DMS79 treated with DMSO at 0.1 percent for 48 hours (cell line): ENCODE measurements at regions not wholly inside any gene's neighbourhood (a gene's known extent, or its start where the extent isn't known, plus 50 kb on each side); places are given as distances from the start of the nearest gene placed in this dataset.

ENCODE experiments used
- DNase-seq: peaks from one replicate; lab custom pipeline; 2025; lab: John Stamatoyannopoulos, UW

DNA sequence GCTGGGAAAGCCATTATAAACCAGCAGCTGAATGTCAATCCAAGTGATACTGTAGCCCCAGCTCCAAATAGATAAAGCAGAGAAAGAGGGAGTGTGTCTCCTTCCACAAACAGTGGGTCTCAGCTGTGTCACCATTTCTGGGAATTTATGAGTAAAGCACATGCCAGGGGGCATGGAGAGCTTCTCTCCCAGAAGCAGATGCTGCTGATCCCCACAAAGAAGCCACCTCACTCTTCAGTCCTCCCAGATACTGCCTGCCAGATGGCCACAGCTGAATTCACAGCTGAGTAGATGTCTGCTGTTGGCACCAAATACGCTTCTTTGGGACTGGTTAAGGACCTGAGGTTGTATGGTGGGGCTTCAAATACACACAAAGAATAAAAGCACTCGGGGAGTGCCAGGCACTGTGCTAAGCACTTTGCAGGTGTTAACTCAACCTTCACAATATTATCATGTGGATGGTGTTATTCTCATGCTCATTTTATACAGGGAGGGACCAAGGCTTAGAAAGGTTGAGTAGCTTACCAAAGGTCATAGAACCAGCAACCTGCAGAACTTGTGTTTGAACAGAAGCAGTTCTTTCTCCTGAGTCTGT, 298.3 kb downstream of the CDH11 start:
- DNase-seq: no peak

DNA sequence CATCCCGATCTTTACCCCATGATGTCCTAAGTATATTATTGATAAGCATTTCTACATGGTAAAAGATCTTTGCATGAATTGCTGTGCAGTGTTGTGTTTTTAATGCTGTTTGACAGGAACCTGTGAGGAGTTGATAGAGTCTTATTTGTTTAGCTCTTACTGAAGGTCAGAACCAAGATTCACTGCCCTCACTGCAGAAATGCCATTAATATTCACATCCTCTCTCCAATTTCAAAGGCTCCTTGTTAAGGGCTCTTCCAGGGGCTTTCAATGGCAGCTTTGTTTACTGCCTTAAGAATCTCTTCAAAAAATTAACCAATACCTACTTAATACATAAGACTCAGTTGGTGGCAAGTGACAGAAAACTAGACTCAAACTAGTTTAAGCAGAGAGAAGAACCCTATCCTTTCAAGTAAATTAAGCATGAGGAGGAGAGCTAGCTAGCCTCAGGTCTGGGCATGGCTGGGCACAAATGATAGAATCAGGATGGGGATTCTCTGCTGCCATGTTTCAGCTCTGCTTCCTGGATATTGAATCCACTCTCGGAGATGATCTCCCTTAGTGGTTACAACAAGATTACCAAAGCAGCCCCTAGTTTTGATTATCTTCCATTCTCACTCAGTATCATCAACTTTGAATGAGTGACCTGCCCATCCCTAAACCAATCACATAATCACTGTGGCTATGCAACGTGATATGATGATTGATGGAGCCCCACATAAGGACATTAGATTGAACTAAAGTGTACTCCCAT, 311.8 kb downstream of the CDH11 start:
- DNase-seq: no peak

DNA sequence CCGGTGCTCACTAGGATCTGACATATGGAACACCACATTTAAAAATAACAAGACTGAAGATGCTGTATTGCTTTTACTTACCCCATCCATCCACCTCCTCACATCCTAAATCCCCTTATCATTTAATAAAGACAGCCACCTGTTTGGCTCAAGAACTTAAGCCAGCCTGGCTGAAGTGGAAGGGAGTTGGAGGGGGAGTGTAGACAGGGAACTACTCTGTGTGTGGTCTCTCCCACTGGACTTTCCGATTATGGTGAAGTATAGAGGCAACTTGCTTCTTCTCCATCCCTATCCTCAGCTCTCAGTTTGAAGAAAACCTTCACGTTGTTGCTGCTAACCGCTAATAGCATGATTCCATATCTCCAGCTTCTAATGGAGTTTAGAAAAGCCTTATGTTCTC, 313.4 kb downstream of the CDH11 start:
- DNase-seq: no peak

DNA sequence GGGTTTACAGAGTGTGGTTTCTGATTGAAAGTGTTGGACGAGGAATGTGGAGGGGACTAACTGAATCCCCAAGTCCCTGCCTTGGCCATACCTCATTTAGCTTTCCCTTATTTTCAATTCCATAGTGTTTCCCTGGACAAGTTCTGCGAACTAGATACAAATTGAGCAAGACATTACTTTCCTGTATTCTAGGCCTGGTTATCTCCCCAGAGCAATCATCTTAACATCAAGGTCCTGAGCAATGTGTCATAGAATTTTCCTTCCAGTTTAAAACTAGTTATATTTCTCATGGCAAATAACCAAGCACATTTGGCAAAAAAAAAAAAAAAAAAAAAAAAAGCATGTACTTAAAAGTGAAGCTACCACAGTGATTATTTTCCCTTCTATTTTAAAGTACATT, 330.1 kb downstream of the CDH11 start:
- DNase-seq: no peak

DNA sequence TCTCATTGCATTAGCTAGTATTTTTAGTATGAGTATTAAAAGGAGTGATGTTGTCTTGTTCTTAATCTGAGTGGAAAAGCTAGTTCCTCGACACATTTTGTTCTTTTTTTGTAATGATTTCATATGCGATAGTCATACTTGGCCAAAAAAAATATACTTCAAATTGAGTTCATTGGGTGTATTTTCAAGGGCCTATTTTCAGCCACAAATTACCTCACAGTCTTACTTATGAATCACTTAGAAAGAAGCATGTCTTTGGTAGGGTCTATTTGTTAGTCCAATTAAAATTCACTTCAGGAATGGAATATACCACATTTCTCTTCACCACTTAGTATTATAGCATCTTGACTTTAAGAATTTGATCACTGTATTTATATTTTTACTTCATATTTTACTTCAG, 337.2 kb downstream of the CDH11 start:
- DNase-seq: no peak

DNA sequence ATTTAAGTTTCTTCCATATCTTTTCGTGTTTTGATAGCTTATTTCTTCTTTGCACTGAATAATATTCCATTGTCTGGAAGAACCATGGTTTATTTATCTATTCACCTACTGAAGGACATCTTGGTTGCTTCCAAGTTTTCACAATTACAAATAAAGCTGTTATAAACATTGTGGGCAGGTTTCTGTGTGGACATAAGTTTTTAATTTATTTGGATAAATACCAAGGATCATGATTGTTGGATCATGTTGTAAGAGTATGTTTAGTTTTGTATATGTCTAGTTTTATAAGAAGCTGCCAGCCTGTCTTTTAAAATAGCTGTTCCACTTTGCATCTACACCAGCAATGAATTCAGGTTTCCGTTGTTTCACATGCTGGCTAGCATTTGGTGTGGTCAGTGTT, 339.4 kb downstream of the CDH11 start:
- no peak for DNase-seq

DNA sequence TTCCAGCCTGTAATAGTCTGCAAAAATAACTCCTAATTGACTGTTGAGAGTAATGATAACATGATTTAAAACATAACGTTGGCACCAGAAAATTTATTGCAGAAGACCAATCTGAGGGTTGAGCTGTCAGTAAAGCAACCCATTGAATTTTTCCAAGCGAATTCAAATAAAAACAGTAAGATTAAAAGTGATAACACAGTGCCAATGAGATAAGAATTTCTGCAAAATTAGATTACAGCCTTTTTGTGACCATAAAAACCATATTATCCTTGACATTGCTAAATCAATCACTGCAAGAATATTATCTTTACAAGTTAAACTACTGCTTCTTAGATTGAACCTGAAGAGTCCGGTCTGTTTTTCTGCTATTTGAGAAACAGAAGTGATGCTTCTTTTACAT, 341.4 kb downstream of the CDH11 start:
- DNase-seq: no peak

DNA sequence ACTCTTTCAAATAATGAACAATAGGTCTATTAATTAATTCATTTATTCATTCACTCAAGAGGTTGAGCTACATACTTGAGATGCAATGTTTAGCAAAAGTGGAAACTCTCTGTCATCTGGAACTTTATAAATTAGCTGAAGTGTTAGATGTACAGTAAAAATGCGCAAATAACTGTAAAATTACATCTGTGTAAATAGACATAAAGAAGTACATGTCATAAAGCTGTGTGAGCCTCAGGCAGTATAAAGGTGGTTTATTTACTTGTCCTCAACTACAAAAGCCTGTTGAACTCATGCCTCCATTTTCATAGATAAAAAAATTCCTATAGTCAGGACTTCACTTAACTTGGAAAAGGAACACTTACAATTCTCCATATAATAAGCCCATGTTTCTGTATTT, 343.1 kb downstream of the CDH11 start:
- no peak for DNase-seq

DNA sequence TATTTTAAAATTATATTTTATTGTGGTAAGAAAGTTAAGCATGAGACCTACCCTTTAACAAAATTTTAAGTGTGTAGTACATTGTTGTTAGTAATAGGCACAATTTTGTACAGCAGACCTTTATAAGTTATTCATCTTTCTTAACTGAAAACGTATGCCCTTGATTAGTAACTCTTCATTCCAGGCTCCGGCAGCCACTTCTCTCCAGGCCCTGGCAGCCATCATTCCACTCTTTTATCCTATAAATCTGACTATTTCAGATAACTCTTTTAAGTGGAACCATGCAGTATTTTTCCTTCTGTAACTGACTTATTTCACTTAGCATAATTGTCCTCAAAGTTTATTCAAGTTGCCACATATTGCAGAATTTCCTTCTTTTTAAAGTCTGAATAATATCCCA, 348.2 kb downstream of the CDH11 start:
- DNase-seq: no peak

DNA sequence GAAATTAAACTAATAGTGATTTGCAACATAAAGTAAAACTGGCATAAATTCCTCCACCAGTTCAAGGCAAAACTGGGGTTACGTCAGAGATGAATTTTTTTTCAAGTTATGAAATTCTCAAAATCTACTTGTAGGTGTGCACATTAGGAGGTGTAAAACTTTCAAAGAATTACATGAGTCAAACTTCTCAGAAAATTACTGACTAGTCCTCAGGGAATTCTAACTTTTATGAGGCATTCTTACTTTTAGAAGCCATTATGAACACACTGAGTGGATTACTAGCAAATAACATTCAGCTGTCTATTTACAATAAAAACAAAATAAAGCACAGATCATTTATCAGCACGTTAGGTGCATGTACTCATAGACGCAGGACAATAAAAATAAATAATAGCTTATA, 348.7 kb downstream of the CDH11 start:
- DNase-seq: no peak

DNA sequence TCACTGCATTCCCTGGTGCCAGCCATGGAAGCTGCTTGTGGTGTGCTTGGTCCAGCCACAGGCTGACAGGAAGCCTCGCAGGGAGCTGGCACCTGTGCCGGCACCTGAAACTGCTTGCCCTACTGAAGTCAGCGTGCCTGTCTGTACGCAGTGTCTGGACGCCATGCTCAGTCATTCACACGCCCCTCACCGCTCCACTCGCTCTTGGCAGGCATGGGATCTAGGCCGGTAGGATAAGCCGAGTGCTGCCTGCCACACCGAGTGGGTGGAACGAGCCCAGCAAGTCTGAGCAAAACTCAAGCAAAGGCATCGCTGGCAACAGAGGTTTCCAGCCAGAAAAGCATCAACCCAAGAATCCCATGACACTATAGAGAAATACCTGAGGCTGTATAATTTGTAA, 350.6 kb downstream of the CDH11 start:
- DNase-seq: no peak

DNA sequence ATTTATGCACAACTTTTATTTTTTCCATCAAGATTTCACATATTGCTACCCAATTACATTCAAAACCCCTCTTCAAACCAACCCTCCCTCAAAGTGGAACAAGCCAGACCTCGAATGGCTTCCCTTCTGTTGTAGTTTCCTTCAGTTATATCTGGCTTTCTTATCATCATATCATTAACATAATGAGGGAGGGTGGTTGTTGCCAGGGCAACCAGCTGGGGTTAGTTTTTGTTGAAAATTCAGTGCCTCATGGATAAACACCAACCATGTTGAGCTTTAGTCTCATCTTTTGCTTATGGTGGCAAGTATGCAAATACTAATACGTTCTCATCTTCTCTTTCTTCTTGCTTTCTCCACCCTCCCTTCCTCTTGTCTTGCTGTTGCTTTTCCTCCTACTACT, 359.7 kb downstream of the CDH11 start:
- DNase-seq: no peak

DNA sequence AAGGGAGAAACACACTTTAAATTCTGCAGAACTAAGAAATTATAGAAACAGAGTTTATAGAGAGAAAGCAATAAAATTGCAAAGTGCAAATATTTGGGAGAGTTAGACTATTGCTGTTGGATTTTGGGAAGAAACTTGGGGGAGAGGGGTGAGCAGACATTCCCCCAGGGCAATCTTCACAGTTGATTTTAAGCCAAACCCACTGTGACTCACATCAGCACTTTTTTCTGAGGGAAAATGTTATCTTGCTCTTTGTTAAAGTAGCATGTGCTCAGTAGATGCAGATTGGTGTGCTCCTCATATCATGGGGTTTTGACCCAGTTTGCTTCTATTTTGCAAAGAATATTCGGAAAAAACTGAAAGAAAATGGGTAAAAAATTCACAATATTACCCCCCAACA, 367.6 kb downstream of the CDH11 start:
- DNase-seq: no peak

DNA sequence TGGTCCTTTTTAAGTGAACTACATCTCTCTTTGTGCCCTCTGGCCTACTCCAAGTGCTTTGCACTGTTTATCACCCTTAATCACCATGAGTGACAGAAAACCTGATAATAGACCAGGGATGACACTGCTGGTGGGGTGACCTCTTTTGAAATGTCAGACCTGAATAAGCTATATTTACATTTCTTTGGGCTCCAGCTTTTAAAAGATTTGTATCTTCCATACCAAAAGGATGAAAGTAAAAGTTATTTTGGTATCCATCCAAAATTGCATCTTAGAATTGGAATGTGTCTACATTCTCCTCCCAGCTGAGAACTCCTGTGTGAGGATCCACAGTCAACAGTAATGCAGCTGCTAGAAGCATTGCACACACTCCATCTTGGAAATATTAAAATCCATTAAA, 370.0 kb downstream of the CDH11 start:
- no peak for DNase-seq

DNA sequence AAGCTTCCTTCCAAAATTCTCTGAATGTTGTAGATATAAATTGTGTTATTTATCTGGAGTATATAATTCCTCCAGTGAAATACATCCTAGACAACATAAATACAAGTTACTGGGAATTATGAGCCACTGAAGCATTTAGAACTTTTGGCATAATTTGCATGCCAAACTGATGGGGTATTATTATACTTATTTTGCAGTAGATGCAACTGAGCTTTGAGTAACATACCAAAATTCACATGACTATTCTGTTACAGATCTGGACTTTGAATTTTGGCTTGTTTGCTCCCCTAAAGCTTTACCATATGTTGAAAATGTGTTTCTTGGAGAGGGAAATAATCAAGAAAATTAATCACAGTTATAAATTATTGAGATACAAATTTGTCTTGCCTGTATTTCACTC, 372.5 kb downstream of the CDH11 start:
- no peak for DNase-seq

DNA sequence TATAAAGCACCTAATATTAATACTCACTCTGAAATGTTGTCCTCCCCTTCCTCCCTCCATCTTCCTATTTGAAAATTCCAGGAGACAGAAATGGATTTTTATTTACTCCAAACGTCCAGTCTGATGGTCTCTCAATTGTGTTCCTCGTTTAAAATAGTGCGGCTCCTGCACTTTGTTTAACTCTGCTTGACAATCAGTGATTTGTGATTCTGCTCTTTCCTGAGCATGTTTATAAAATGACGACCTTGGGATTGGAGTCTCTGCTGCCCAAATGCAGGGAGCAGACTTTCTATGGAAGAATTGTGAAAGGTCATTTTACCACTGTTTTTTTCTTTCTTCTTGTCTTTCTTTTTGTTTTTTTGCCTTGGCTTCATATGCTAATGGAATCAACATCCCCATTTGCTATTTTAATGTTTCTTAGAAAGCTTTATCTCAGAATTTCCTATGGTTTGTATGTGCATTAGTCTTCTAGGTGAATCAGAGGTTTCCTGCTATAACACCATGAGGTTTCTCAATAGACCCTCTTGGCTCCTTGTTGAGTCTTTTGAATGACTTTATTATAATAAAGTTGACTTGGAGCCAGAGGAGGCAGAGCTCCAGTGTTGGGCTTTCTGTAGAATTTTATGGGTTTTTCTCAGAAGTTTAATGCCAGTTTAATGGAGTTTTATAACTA, 376.5 kb downstream of the CDH11 start:
- DNase-seq: no peak

DNA sequence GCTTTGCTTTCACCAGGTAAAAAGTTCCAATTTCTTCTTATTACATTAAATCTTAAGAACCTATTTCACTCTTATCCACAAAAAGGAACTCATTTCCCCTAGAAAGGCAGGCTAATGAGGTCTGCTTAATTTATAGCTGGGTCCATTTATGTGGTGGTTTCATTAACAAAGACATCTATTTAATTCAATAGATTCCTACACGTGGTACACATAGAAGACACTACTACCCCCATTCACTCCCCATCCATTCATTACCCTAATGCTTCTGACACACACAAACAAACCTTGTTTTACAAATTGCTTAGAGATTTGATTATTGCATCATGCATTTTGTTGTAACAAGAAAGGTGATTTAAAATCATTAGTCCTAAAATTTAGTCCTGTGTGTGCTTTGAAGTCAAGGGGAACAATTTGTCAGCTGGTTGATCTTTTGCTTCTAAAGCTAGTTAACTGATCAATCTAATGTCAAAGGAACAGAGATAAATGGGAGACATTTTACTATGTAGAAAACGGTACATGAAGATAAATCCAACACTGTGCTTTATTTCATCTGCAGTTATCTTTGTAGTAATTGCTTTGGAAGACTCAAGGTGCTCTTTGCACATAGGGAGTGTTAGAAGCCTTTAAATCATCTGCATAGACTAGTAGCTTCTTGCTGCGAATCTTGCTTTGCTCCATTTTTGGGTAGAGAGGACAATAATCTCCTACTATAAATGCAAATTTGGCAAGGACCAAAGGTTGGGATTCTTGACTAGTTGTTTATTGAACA, 379.2 kb downstream of the CDH11 start:
- no peak for DNase-seq

DNA sequence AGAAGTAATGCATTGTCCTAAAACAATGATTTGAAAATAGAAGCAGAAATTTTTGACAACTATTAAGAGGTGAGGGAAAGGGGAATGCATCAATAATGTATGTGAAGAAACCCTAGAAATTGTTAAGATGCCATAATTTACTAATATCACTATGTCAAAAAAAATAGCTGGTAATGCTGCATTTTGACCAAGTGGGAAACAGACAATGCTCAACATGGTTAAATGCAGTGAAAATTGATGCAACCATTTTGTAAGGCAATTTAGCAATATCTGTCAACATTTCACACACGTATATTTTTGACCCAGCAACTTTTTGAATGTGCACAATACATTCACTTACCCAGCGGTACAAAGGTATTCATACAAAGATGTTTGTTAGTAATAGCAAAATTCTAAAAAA, 381.6 kb downstream of the CDH11 start:
- no peak for DNase-seq

DNA sequence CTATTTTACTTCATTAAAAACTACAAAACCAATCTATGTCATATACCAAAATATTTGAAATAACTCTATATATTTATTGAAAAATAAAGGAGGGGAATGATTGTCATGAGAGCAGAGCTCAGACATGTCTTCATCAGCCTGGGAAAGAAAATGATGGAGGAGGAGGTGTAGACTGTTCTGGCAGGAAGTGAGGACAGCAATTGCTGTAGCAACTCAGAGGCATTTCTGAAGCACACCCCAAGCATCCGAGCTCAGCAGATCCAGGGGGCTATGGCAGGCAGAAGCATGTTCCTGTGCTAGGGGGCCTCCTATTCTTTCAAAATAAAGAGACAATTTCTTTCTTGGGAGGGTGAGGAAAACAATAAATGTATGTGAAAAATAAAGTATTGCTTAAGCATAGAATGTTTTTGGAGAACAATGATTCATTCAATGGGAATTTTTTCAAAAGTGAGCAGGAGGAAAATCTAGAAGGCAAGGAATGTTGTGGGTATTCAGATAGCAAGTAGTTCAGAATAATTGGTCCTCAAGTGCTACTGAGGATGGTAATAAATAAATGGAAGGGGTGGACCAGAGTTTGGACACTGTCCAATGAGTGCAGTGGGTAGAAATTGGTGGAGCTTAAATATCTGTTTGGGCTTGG, 383.4 kb downstream of the CDH11 start:
- DNase-seq: no peak

DNA sequence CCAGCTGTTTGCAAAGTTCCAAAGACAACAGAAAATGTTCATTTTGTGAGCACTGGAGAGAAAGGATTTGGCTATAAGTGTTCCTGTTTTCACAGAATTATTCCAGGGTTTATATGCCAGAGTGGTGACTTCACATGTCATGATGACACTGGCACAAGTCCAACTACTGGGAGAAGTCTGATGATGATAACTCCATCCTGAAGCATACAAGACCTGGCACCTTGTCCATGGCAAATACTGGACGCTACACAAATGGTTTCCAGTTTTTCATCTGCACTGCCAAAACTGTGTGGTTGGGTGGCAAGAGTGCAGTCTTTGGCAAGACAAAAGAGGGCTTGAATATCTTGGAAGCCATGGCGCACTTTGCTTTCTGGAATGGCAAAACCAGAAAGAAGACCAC, 385.0 kb downstream of the CDH11 start:
- DNase-seq: no peak

DNA sequence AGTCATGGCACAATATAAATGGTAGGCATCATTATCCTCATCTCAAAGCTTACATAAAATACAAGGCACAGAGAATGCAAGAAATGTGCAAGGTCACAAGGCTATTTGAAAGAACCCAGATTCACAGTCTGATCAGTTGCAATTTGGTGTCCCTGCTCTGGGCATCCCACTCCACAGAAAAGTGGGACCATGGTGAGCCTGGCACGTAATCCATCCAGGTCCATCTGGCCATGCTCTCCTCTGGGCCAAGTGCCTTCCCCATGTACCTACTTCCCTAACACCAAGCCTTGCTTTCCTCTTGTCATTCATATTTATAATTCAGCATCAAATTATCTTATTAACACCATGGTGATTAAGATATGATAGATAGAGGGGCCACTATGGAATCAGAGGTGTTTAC, 390.0 kb downstream of the CDH11 start:
- DNase-seq: no peak

DNA sequence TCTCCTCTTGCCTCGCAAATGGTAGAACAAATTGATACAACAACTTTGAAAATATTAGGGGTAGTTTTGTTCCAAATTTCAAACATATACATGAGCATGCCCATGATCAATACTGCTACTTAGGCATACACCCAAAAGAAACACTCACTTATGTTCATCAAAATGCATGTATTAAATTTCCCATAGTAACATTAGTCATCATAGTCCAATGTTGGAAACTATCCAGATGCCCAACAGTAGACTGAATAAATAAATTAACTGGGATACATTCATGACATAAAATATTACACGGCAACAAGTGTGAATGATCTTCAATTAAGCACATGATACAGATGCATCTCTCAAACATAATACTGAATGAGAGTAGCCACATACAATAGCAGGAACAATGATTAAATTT, 391.6 kb downstream of the CDH11 start:
- DNase-seq: no peak
